GM12875 (cell line): ENCODE measurements at regions not wholly inside any gene's neighbourhood (a gene's known extent, or its start where the extent isn't known, plus 50 kb on each side); places are given as distances from the start of the nearest gene placed in this dataset.

Source experiments
- H3K4me3 ChIP-seq: one replicate; pipeline ENCODE4 v1.5.1; 2011; ENCODE audit warnings: low read depth, low read length, control low read depth
- CTCF ChIP-seq: IDR thresholded peaks from 2 replicates; pipeline ENCODE4 v1.5.1; 2011; ENCODE audit warnings: low read depth, mild to moderate bottlenecking, control low read depth, inconsistent platforms, low read length, moderate library complexity, borderline replicate concordance; ENCODE audit not compliant: insufficient read depth

- H3K4me3 ChIP-seq: no peak overlapping the region
- TF ChIP-seq CTCF: no peak
These were observed 105.5 kb upstream of the ERCC6L2 start for GRCh38 chr9:95769909-95770433.

GRCh38 chr9:95769473-95769872, 106.0 kb upstream of the ERCC6L2 start:
- TF ChIP-seq CTCF: no peak
- H3K4me3 ChIP-seq: no peak overlapping the region

- TF ChIP-seq CTCF: no peak
- H3K4me3 ChIP-seq: no peak overlapping the region
These were observed 108.6 kb upstream of the ERCC6L2 start for GRCh38 chr9:95766906-95767305.

GRCh38 chr9:95764533-95765319, 110.8 kb upstream of the ERCC6L2 start:
- TF ChIP-seq CTCF: no peak

GRCh38 chr9:95763983-95764382, 111.5 kb upstream of the ERCC6L2 start:
- no peak for TF ChIP-seq CTCF
- no peak overlapping the region for H3K4me3 ChIP-seq

More at GRCh38 chr9:95764533-95765319, 110.8 kb upstream of the ERCC6L2 start:
- H3K4me3 ChIP-seq: no peak overlapping the region

- TF ChIP-seq CTCF: no peak
- no peak overlapping the region for H3K4me3 ChIP-seq
These were observed 112.5 kb upstream of the ERCC6L2 start for GRCh38 chr9:95763006-95763405.

- H3K4me3 ChIP-seq: no peak overlapping the region
- no peak for TF ChIP-seq CTCF
These were observed 113.2 kb upstream of the ERCC6L2 start for GRCh38 chr9:95762322-95762721.
